Neural cell (in vitro differentiated cells): ENCODE measurements at regions not wholly inside any gene's neighbourhood (a gene's known extent, or its start where the extent isn't known, plus 50 kb on each side); places are given as distances from the start of the nearest gene placed in this dataset.

Source experiments
- H2AFZ ChIP-seq: fragments of 200-600, 300-800 bp; sonication (generic), shearing (Covaris generic); 2 replicates; pipeline ENCODE4 v1.6.0; 2014; ENCODE audit warnings: low read depth, mild to moderate bottlenecking, antibody characterized with exemption, low read length, moderate library complexity
- H3F3A ChIP-seq: fragments of 200-600 bp; shearing (Covaris generic); 2 replicates; pipeline ENCODE4 v1.6.1; 2016; ENCODE audit warnings: mild to moderate bottlenecking, moderate library complexity, mixed read lengths, antibody characterized with exemption, low read length; ENCODE audit not compliant: insufficient read depth, poor library complexity, severe bottlenecking
- H3K27ac ChIP-seq: fragments of 200-600, 300-800 bp; sonication (generic), shearing (Covaris generic); 2 replicates; pipeline ENCODE4 v1.5.1; 2014; ENCODE audit warnings: mild to moderate bottlenecking, low read length, moderate library complexity
- H3K27me3 ChIP-seq: fragments of 300-800, 200-600 bp; sonication (generic), shearing (Covaris generic); 2 replicates; pipeline ENCODE4 v1.6.0; 2014; ENCODE audit warnings: mild to moderate bottlenecking, low read depth, low read length, moderate library complexity; ENCODE audit not compliant: insufficient read depth
- H3K36me3 ChIP-seq: fragments of 300-800, 200-600 bp; sonication (generic), shearing (Covaris generic); 2 replicates; pipeline ENCODE4 v1.5.1; 2014; ENCODE audit warnings: mild to moderate bottlenecking, antibody characterized with exemption, low read length, moderate library complexity; ENCODE audit not compliant: insufficient read depth
- H3K4me2 ChIP-seq: fragments of 300-800, 200-600 bp; sonication (generic), shearing (Covaris generic); 2 replicates; pipeline ENCODE4 v1.6.0; 2014; ENCODE audit warnings: mild to moderate bottlenecking, low read length
- H3K4me3 ChIP-seq: fragments of 300-800, 200-600 bp; sonication (generic), shearing (Covaris generic); 2 replicates; pipeline ENCODE4 v1.5.1; 2014; ENCODE audit warnings: mild to moderate bottlenecking, low read length, moderate library complexity
- H3K79me2 ChIP-seq: fragments of 200-600 bp; shearing (Covaris generic); replicated peaks from 2 replicates; pipeline ENCODE4 v1.6.0; 2014; ENCODE audit warnings: mild to moderate bottlenecking, low read length, moderate library complexity; ENCODE audit not compliant: insufficient read depth
- H3K9ac ChIP-seq: fragments of 300-800, 200-600 bp; sonication (generic), shearing (Covaris generic); 2 replicates; pipeline ENCODE4 v1.6.1; 2016; ENCODE audit warnings: mild to moderate bottlenecking, low read length, mixed read lengths
- H3K9me2 ChIP-seq: fragments of 200-600 bp; shearing (Covaris generic); 2 replicates; pipeline ENCODE4 v1.6.1; 2016; ENCODE audit warnings: mild to moderate bottlenecking, low read length, mixed read lengths; ENCODE audit not compliant: insufficient read depth
- H3K9me3 ChIP-seq: fragments of 200-600, 300-800 bp; sonication (generic), shearing (Covaris generic); 2 replicates; pipeline ENCODE4 v1.6.1; 2016; ENCODE audit warnings: mild to moderate bottlenecking, mixed run types, low read length, moderate library complexity, mixed read lengths
- H4K20me1 ChIP-seq: fragments of 200-600 bp; shearing (Covaris generic); 2 replicates; pipeline ENCODE4 v1.6.1; 2016; ENCODE audit warnings: mild to moderate bottlenecking, mixed run types; ENCODE audit not compliant: insufficient read depth
- CTCF ChIP-seq: fragments of 450-650 bp; IDR thresholded peaks from 2 replicates; pipeline ENCODE4 v1.5.1; 2014; ENCODE audit warnings: antibody characterized with exemption, mild to moderate bottlenecking, moderate library complexity; ENCODE audit not compliant: poor library complexity, severe bottlenecking
- EP300 ChIP-seq: fragments of 450-650 bp; conservative IDR thresholded peaks from 2 replicates; pipeline ENCODE4 v1.6.1; 2014; ENCODE audit warnings: antibody characterized with exemption, mild to moderate bottlenecking, moderate library complexity; ENCODE audit not compliant: poor library complexity, severe bottlenecking
- EZH2 ChIP-seq: fragments of 200-600, 300-800 bp; shearing (Covaris generic), sonication (generic); IDR thresholded peaks from 2 replicates; pipeline ENCODE4 v1.6.1; 2014; ENCODE audit warnings: antibody characterized with exemption, low read length, borderline replicate concordance, mild to moderate bottlenecking; ENCODE audit not compliant: insufficient read depth, poor library complexity, severe bottlenecking
- MXI1 ChIP-seq: fragments of 450-650 bp; conservative IDR thresholded peaks from 2 replicates; pipeline ENCODE4 v1.6.1; 2014; ENCODE audit warnings: antibody characterized with exemption, mild to moderate bottlenecking; ENCODE audit not compliant: poor library complexity, severe bottlenecking
- POLR2AphosphoS5 ChIP-seq: IDR thresholded peaks from 2 replicates; pipeline ENCODE4 v1.6.1; 2012
- RAD21 ChIP-seq: fragments of 450-650 bp; conservative IDR thresholded peaks from 2 replicates; pipeline ENCODE4 v1.6.1; 2014; ENCODE audit warnings: antibody characterized with exemption, mild to moderate bottlenecking, moderate library complexity
- REST ChIP-seq: IDR thresholded peaks from 2 replicates; pipeline ENCODE4 v1.6.1; 2012; ENCODE audit warnings: borderline replicate concordance
- SMC3 ChIP-seq: fragments of 450-650 bp; conservative IDR thresholded peaks from 2 replicates; pipeline ENCODE4 v1.6.1; 2014; ENCODE audit warnings: antibody characterized with exemption, mild to moderate bottlenecking, moderate library complexity; ENCODE audit not compliant: poor library complexity
- TAF1 ChIP-seq: IDR thresholded peaks from 2 replicates; pipeline ENCODE4 v1.6.1; 2012; ENCODE audit warnings: low read depth

- TF ChIP-seq TAF1 = no peak
- no peak for TF ChIP-seq EP300
- TF ChIP-seq SMC3 = no peak
- TF ChIP-seq EZH2 = no peak
- no peak for TF ChIP-seq MXI1
- H3K27me3 ChIP-seq = no peaks in the 10 kb centered on the region
- H4K20me1 ChIP-seq = no peaks in the 10 kb centered on the region
- H3K9me2 ChIP-seq = no peaks in the 10 kb centered on the region
- H3K9me3 ChIP-seq = no peaks in the 10 kb centered on the region
- H3K79me2 ChIP-seq = no peaks in the 10 kb centered on the region
- no peak overlapping the region for H3K27ac ChIP-seq
- no peak overlapping the region for H3K4me2 ChIP-seq
- H3K4me3 ChIP-seq = no peak overlapping the region
- H3K36me3 ChIP-seq = no peaks in the 10 kb centered on the region
- no peaks in the 10 kb centered on the region for H3F3A ChIP-seq
- H2AFZ ChIP-seq = no peak overlapping the region
- no peak overlapping the region for H3K9ac ChIP-seq
Measured at GRCh38 chr6:115768500-115768899, 292.2 kb downstream of the FRK start.

GRCh38 chr6:115767931-115768330 lies 292.8 kb downstream of the FRK start:
- H3K9me2 ChIP-seq = no peaks in the 10 kb centered on the region
- no peak overlapping the region for H3K4me2 ChIP-seq
- H3K9ac ChIP-seq = no peak overlapping the region
- H3K79me2 ChIP-seq = no peaks in the 10 kb centered on the region
- H3K36me3 ChIP-seq = no peaks in the 10 kb centered on the region
- TF ChIP-seq POLR2AphosphoS5 (no peak), TAF1 (no peak), RAD21 (no peak), EP300 (no peak), EZH2 (no peak), REST (no peak), CTCF (no peak), MXI1 (no peak), SMC3 (no peak)
- no peaks in the 10 kb centered on the region for H4K20me1 ChIP-seq
- no peaks in the 10 kb centered on the region for H3K9me3 ChIP-seq
- H3K27ac ChIP-seq = no peak overlapping the region
- H3K27me3 ChIP-seq = no peaks in the 10 kb centered on the region
- H3F3A ChIP-seq = no peaks in the 10 kb centered on the region
- no peak overlapping the region for H3K4me3 ChIP-seq
- no peak overlapping the region for H2AFZ ChIP-seq

GRCh38 chr6:115766745-115767462 lies 293.8 kb downstream of the FRK start:
- Histone ChIP-seq H3K4me2 (no peak overlapping the region), H3K27me3 (no peaks in the 10 kb centered on the region), H3K9me3 (no peaks in the 10 kb centered on the region), H3K4me3 (no peak overlapping the region), H3F3A (no peaks in the 10 kb centered on the region), H2AFZ (no peak overlapping the region), H3K9me2 (no peaks in the 10 kb centered on the region), H3K9ac (no peak overlapping the region), H3K79me2 (no peaks in the 10 kb centered on the region), H3K36me3 (no peaks in the 10 kb centered on the region), H4K20me1 (no peaks in the 10 kb centered on the region), H3K27ac (no peak overlapping the region)
- TF ChIP-seq POLR2AphosphoS5 (no peak), REST (no peak), TAF1 (no peak), CTCF (no peak)
